Transverse colon (tissue), 4 donors: ENCODE measurements at regions not wholly inside any gene's neighbourhood (a gene's known extent, or its start where the extent isn't known, plus 50 kb on each side); places are given as distances from the start of the nearest gene placed in this dataset.

ENCODE experiments used
- CTCF ChIP-seq, 5 experiments: fragments of 200-600 bp in 3 of 5; fragments of 450-650 bp in 2 of 5; sonication (generic) in 3 of 5; IDR thresholded peaks; 1 replicate in 2 of 5; 2 replicates in 3 of 5; pipeline ENCODE4 v1.5.1; 2016 to 2017; ENCODE audit warnings: antibody characterized with exemption in 5 of 5, inconsistent platforms in 3 of 5, mild to moderate bottlenecking in 2 of 5, moderate library complexity in 1 of 5
- EP300 ChIP-seq: sonication (generic); formaldehyde crosslinking; IDR thresholded peaks from one replicate; pipeline ENCODE4 v1.6.1; 2017; ENCODE audit warnings: antibody characterized with exemption, low read depth
- POLR2A ChIP-seq: fragments of 450-650 bp; IDR thresholded peaks from one replicate; pipeline ENCODE4 v1.6.1; 2016; ENCODE audit warnings: antibody characterized with exemption, mild to moderate bottlenecking, moderate library complexity
- POLR2AphosphoS5 ChIP-seq, 3 donors: sonication (generic); formaldehyde crosslinking; IDR thresholded peaks; one replicate each; pipeline ENCODE4 v1.6.1; 2016; ENCODE audit warnings: antibody characterized with exemption in 3 of 3

DNA sequence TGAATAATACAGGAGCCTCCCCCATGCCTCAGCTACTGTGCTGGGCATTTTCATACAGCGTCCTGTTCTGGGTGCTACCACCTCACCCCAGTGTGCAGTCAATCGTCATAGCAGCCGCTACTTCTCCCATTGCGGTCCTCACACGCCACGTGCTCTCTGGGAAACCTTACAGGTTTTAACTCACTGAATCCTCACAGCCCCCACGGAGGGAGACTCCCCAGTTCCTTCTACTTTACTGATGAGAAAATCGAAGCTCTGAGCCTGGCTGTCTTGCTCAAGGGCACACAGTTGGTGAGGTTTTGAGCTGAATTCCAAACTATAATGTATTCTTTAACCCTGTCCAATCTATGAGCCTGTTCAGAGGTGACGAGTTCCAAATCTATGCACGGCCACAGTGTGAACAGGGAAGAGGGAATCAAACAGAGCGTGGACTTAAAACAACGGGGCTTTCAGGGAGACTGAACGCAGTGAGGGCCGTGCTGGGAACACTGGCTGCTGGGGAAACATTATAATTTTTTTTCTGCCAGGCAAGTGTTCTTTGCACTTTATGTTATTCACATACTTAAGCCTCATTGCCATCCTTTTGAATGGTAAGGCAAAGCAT lies 421.5 kb downstream of the BRD1 start:
- TF ChIP-seq EP300: no peak
- TF ChIP-seq CTCF (IDR thresholded peaks at IDR 0.05): no peak
- TF ChIP-seq POLR2A: no peak
- TF ChIP-seq POLR2AphosphoS5 (IDR thresholded peaks at IDR 0.05): no peak
